Fibroblast of mammary gland (primary cell): ENCODE measurements at regions not wholly inside any gene's neighbourhood (a gene's known extent, or its start where the extent isn't known, plus 50 kb on each side); places are given as distances from the start of the nearest gene placed in this dataset.
"Not testable (repeated sequence)": the region's sequence is repeated elsewhere in the genome, so short reads cannot be mapped to it uniquely, and the experiment has no call there.

Experiments used
- DNase-seq: peaks from one replicate; pipeline ENCODE4 v3.0.0-alpha.2; 2010; ENCODE audit warnings: low read depth
- H3K4me3 ChIP-seq: 2 replicates; pipeline ENCODE4 v1.5.1; 2011; ENCODE audit warnings: low read depth, mild to moderate bottlenecking, low read length, moderate library complexity; ENCODE audit not compliant: control insufficient read depth
- CTCF ChIP-seq: conservative IDR thresholded peaks from 2 replicates; pipeline ENCODE4 v1.5.1; 2011; ENCODE audit warnings: low read depth, low read length, inconsistent platforms; ENCODE audit not compliant: control insufficient read depth, insufficient read depth

- DNase-seq = peak; percentile 92
- H3K4me3 ChIP-seq = no peak overlapping the region
- TF ChIP-seq CTCF = no peak
Observed at GRCh38 chr2:234880551-234881211, 71.1 kb upstream of the SH3BP4 start.

GRCh38 chr2:234879671-234880455 lies 72.0 kb upstream of the SH3BP4 start:
- no peak for TF ChIP-seq CTCF
- no peak overlapping the region for H3K4me3 ChIP-seq
- DNase-seq = peak; percentile 53

GRCh38 chr2:234876621-234877020 lies 75.2 kb upstream of the SH3BP4 start:
- H3K4me3 ChIP-seq, DNase-seq: not testable (repeated sequence)

GRCh38 chr2:234874347-234875046 lies 77.3 kb upstream of the SH3BP4 start:
- no peak for TF ChIP-seq CTCF
- no peak overlapping the region for H3K4me3 ChIP-seq
- DNase-seq = no peak

GRCh38 chr2:234873828-234874173 lies 78.0 kb upstream of the SH3BP4 start:
- no peak for TF ChIP-seq CTCF
- no peak overlapping the region for H3K4me3 ChIP-seq
- DNase-seq = peak; percentile 78

- TF ChIP-seq CTCF = no peak
- no peak for DNase-seq
- H3K4me3 ChIP-seq = no peak overlapping the region
Observed at GRCh38 chr2:234873103-234873827, 78.6 kb upstream of the SH3BP4 start.
